CD4-positive, alpha-beta T cell (primary cell): ENCODE measurements at regions not wholly inside any gene's neighbourhood (a gene's known extent, or its start where the extent isn't known, plus 50 kb on each side); places are given as distances from the start of the nearest gene placed in this dataset.

Experiments
- ATAC-seq: fragments of 200-7000 bp; cut with Tn5 transposase; one replicate; pipeline ENCODE4 v1.10.0; 2022; ENCODE audit warnings: mild to moderate bottlenecking; ENCODE audit not compliant: poor library complexity
- CTCF ChIA-PET: fragments of 350-600 bp; sonication (Branson Sonifier 250); formaldehyde crosslinking; loops from one replicate; lab custom pipeline; 2021; ENCODE audit warnings: antibody characterized with exemption, inconsistent platforms; lab: Charles Lee
- POLR2A ChIA-PET: fragments of 350-600 bp; sonication (Branson Sonifier 250); formaldehyde crosslinking; loops from one replicate; lab custom pipeline; 2021; ENCODE audit warnings: antibody characterized with exemption, inconsistent platforms; lab: Charles Lee
- DNase-seq, 14 experiments: peaks; one replicate each; pipeline ENCODE4 v3.0.0-alpha.2; 2013 to 2020; ENCODE audit warnings: mixed read lengths in 2 of 14
- H3K27ac ChIP-seq, 2 donors: one replicate each; pipeline versions ENCODE4 v1.5.1 to v1.7.0; 2013; ENCODE audit warnings: low read length in 2 of 2, low read depth in 1 of 2, mild to moderate bottlenecking in 1 of 2
- H3K27me3 ChIP-seq, 2 experiments: 1 replicate in 1 of 2; 2 replicates in 1 of 2; pipeline versions ENCODE4 v1.6.1 to v1.7.0; 2013; ENCODE audit warnings: low read length in 2 of 2, control low read depth in 1 of 2, mild to moderate bottlenecking in 1 of 2, moderate library complexity in 1 of 2; ENCODE audit not compliant: insufficient read depth in 2 of 2, control insufficient read depth in 1 of 2
- H3K36me3 ChIP-seq: one replicate; pipeline ENCODE4 v1.6.1; 2013; ENCODE audit warnings: low read length, control low read depth; ENCODE audit not compliant: insufficient read depth
- H3K4me1 ChIP-seq: one replicate; pipeline ENCODE4 v1.6.1; 2013; ENCODE audit warnings: low read length, control low read depth; ENCODE audit not compliant: insufficient read depth
- H3K4me3 ChIP-seq: one replicate; pipeline ENCODE4 v1.5.1; 2013; ENCODE audit warnings: mild to moderate bottlenecking, low read length, moderate library complexity
- H3K9me3 ChIP-seq, 2 experiments: 1 replicate in 1 of 2; 2 replicates in 1 of 2; pipeline versions ENCODE4 v1.6.1 to v1.7.0; 2013; ENCODE audit warnings: low read length in 2 of 2, mild to moderate bottlenecking in 2 of 2, control low read depth in 1 of 2, moderate library complexity in 1 of 2; ENCODE audit not compliant: control insufficient read depth in 1 of 2, insufficient read depth in 1 of 2
- H3K27ac Mint-ChIP-seq: one replicate; pipeline ENCODE4 v1.8.0; 2020; ENCODE audit warnings: mixed read lengths
- H3K27me3 Mint-ChIP-seq: one replicate; pipeline ENCODE4 v1.8.0; 2021; ENCODE audit warnings: mixed read lengths
- H3K36me3 Mint-ChIP-seq: one replicate; pipeline ENCODE4 v1.8.0; 2021; ENCODE audit warnings: low read depth, mixed read lengths
- H3K4me1 Mint-ChIP-seq: one replicate; pipeline ENCODE4 v1.8.0; 2021; ENCODE audit warnings: low read depth, mixed read lengths
- H3K4me3 Mint-ChIP-seq: one replicate; pipeline ENCODE4 v1.8.0; 2020; ENCODE audit warnings: mild to moderate bottlenecking, mixed read lengths
- H3K9me3 Mint-ChIP-seq: one replicate; pipeline ENCODE4 v1.8.0; 2020; ENCODE audit warnings: mixed read lengths
- CTCF ChIP-seq: fragments of 200-600 bp; IDR thresholded peaks from one replicate; pipeline ENCODE4 v1.8.0; 2022; ENCODE audit warnings: antibody characterized with exemption, mild to moderate bottlenecking
- intact Hi-C, 2 experiments: fragments of 100-400 bp; cut with DNase I in 1 of 2; cut with micrococcal nuclease in 1 of 2; formaldehyde crosslinking; loops; one replicate each; pipeline versions ENCODE4 v1.15.1 to v1.9.0; 2023 to 2025; cut with DNase I, micrococcal nuclease

DNA sequence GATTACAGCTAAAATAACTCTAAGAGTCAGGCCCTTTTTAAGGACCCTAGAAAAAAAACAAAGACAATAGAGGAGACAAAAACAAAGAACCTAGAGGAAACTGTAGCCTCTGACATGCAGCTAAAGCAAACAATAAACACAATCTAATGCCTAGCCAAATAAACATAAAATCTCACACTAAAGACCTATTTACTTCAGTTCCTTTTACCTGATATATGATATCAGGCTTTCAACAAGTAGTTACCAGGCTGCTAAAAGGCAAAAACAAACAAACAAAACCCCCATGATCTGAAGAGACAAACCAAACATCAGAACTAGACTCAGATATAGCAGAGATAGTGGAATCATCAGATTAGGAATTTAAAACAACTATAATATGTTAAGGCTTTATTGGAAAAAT is 226.5 kb upstream of the POU5F2 start:
- intact Hi-C loops = no loop called here
- Histone ChIP-seq H3K4me3 (no peak overlapping the region), H3K4me1 (no peaks in the 10 kb centered on the region), H3K9me3 (peaks cover 0 to 6% of the 10 kb centered on the region in 2 experiments), H3K27ac (no peak overlapping the region), H3K36me3 (peaks cover 2% of the 10 kb centered on the region), H3K27me3 (no peaks in the 10 kb centered on the region)
- H3K9me3 Mint-ChIP-seq = no peaks in the 10 kb centered on the region
- ChIA-PET CTCF (no interaction called here), POLR2A (no interaction called here)
- no peak overlapping the region for H3K4me3 Mint-ChIP-seq
- no peaks in the 10 kb centered on the region for H3K27me3 Mint-ChIP-seq
- TF ChIP-seq CTCF = no peak
- H3K4me1 Mint-ChIP-seq = peaks cover under 1% of the 10 kb centered on the region
- ATAC-seq (no peak), DNase-seq (no peak)
- H3K36me3 Mint-ChIP-seq = peaks cover 62% of the 10 kb centered on the region
- H3K27ac Mint-ChIP-seq = no peak overlapping the region

- intact Hi-C loops = no loop called here
- no peak overlapping the region for H3K4me3 Mint-ChIP-seq
- ChIA-PET CTCF (no interaction called here), POLR2A (no interaction called here)
- Histone ChIP-seq H3K27ac (no peak overlapping the region), H3K9me3 (no peaks in the 10 kb centered on the region), H3K4me1 (no peaks in the 10 kb centered on the region), H3K27me3 (no peaks in the 10 kb centered on the region), H3K4me3 (no peak overlapping the region), H3K36me3 (peaks cover 2% of the 10 kb centered on the region)
- H3K9me3 Mint-ChIP-seq = no peaks in the 10 kb centered on the region
- ATAC-seq = no peak
- H3K27me3 Mint-ChIP-seq = no peaks in the 10 kb centered on the region
- H3K36me3 Mint-ChIP-seq = peaks cover 64% of the 10 kb centered on the region
- no peak for DNase-seq
- no peak for TF ChIP-seq CTCF
- H3K27ac Mint-ChIP-seq = no peak overlapping the region
- H3K4me1 Mint-ChIP-seq = no peaks in the 10 kb centered on the region
Observed at GRCh38 chr5:93964421-93964820, 223.0 kb upstream of the POU5F2 start.

- TF ChIP-seq CTCF = no peak
- DNase-seq (no peak), ATAC-seq (no peak)
- no peaks in the 10 kb centered on the region for H3K9me3 ChIP-seq
- ChIA-PET CTCF (no interaction called here), POLR2A (no interaction called here)
- H3K9me3 Mint-ChIP-seq = no peaks in the 10 kb centered on the region
- H3K27me3 ChIP-seq = no peaks in the 10 kb centered on the region
- peaks cover 61% of the 10 kb centered on the region for H3K36me3 Mint-ChIP-seq
- H3K36me3 ChIP-seq = peaks cover 9% of the 10 kb centered on the region
- no peaks in the 10 kb centered on the region for H3K27me3 Mint-ChIP-seq
- no peak overlapping the region for H3K27ac Mint-ChIP-seq
- H3K4me3 Mint-ChIP-seq = no peak overlapping the region
- H3K27ac ChIP-seq = no peak overlapping the region
- intact Hi-C loops = no loop called here
- H3K4me1 ChIP-seq = no peaks in the 10 kb centered on the region
- H3K4me1 Mint-ChIP-seq = no peaks in the 10 kb centered on the region
- H3K4me3 ChIP-seq = no peak overlapping the region
Observed at GRCh38 chr5:93960042-93960441, 218.6 kb upstream of the POU5F2 start.
